NK-92 (cell line): ENCODE measurements at regions not wholly inside any gene's neighbourhood (a gene's known extent, or its start where the extent isn't known, plus 50 kb on each side); places are given as distances from the start of the nearest gene placed in this dataset.

Experiments used
- DNase-seq: peaks from one replicate; lab custom pipeline; 2025; ENCODE audit not compliant: unreplicated experiment; lab: John Stamatoyannopoulos, UW

DNA sequence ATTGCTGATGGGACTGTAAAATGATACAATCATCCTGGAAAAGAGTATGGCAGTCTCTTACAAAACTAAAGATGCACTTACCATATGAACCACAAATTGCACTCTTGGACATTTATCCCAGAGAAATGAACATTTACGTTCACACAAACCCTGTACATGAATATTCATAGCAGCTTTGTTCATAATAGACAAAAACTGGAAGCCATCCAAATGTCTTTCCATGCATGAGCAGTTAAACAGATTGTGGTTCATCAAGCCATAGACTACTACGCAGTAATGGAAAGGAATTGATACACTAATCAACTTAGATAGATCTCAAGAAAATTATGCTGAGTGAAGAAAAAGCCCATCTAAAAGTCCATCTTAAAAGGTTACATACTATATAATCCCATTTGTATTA lies 156.1 kb upstream of the SLC39A10 start:
- DNase-seq: no peak

DNA sequence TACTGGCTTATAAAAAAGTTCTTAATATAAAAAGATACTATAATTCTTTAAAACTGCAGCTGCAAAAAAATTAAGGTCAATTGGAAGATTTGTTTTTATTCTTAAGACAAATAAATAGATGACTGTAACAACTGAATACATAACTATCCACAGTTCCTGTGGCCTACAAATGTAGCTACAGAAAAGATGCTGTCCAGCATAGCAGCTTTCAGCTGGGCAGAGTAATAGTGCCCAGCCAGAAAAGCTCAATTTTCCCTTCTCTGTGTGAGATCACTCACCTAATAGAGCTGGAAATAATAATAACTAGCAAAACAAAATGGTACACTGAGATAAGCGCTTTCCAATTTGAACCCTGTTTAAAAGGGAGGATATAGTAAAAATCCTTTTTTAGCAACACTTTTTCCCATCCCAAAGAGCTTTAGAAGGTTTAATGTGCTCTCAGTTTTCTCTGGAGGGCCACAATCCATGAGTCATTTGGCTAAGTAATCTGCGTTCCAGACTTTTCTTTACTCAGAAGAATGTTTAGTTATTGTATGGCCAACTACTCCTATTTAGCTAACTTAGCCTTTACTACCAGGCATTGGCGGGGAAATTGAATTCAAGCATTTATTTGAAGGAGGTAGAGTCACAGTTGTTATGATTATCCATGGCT lies 158.1 kb upstream of the SLC39A10 start:
- no peak for DNase-seq

DNA sequence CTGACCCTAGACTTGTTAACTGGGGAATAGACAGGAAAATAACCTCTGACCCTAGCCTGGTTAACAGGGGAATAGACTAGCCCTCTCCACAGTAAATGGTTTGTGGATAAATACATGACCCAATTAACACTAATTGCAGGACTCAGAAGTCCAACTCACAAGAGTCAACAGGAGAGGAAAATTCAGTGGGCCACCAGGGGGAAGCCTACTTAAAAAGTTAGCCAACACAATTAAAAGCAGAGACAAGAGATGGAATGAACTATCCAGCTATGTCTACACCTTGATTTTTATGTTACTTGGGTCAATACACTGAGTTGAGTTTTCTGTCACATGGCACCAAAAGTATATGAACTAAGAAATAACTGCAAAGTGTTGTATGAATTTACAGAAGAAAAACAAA lies 158.8 kb upstream of the SLC39A10 start:
- DNase-seq: no peak

DNA sequence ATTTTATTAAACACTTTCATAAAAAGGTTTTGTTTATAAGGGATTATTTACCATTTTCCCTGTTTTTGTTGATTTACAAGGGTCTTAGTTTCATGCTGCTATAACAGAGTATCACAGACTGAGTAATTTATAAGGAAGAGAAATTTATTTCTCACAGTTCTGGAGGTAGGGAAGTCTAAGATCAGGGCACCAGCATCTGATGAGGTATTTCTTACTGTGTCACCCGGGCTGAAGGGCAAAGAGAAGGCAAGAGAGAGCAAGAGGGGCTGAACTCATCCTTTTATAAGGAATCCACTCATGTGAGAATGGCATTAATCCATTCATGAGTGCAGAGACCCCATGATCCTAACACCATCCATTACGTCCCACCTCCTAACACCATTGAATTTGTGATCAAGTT lies 160.0 kb upstream of the SLC39A10 start:
- DNase-seq: no peak

DNA sequence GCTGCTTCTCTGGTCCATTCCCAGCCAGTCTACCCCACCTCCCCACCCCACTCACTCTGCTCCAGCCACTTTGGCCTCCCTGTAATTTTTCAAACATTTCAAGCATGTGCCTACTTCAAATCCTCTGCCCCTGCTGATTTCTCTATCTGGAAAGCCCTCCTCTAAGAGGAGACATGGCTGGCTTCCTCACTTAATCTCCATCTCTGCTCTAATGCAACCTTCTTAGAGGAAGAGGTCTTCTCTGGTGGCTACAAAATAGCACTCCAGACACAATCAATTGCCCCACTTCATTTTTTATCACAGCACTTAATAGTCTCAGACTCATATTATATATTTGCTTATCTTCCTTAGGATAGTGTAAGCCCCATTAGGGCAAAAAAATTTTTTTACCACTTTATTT lies 161.1 kb upstream of the SLC39A10 start:
- DNase-seq: no peak

DNA sequence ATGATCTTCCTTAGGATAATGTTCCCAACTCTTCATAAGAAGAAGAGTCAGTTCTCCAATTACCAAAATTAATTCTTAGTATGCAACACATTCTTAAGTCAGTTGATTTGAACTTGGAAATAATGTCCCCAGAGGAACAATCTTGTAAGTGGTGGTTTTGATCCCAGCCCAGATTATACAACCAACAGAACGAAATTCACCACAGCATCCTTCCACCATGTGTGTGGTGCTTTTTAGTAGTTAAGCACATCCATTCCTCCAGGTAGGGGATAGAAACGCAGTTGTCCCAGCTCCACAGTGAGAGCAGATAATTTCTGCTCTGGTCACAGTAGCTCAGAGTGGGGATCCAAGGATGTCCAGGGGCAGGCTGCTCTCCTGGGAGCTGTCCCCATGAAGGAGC lies 161.7 kb upstream of the SLC39A10 start:
- DNase-seq: no peak

DNA sequence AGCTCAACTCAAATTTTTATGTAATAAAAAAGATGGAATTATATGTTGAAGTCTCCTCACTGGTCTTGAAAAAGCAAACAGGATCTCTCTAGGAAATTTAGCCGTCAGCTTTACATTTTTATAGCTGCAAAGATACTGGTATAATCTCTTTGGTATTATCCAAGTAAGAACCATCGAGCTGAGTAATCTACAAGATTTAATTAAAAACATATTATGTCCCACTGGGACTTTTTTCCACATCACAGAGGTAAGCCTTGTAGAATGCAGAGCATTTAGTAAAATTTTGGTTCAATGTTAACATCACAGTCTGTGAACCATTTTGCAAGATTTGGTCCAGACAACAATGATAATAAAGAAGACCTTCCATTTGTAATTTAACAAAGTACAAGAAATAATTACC lies 162.6 kb upstream of the SLC39A10 start:
- no peak for DNase-seq

DNA sequence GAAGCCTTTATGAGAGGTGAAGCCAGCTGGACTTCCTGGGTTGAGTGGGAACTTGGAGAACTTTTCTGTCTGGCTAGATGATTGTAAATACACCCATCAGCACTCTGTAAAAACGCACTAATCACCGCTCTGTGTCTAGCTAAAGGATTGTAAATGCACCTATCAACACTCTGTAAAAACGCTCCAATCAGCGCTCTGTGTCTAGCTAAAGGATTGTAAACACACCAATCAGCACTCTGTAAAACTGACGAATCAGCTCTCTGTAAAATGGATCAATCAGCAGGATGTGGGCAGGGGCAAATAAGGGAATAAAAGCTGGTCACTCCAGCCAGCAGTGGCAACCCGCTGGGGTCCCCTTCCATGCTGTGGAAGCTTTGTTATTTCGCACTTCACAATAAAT lies 163.6 kb upstream of the SLC39A10 start:
- no peak for DNase-seq

DNA sequence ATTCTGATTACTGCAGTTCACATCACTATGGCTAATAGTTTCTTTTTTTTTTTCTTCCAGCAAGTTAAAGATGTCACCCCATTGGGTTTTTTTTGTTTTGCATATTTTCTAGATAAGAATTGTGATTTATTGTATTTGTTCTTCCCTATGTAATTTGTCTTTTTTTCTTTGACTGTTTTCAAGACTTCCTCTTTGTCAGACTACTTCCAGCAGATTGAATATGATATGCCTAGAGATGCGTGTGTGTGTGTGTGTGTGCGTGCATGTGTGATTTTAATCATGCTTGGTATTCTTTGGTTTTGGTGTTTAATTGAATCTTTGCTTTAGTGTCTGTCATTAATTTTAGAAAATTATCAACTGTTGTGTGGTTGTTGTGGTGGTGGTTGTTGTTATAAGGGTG lies 166.7 kb upstream of the SLC39A10 start:
- no peak for DNase-seq

DNA sequence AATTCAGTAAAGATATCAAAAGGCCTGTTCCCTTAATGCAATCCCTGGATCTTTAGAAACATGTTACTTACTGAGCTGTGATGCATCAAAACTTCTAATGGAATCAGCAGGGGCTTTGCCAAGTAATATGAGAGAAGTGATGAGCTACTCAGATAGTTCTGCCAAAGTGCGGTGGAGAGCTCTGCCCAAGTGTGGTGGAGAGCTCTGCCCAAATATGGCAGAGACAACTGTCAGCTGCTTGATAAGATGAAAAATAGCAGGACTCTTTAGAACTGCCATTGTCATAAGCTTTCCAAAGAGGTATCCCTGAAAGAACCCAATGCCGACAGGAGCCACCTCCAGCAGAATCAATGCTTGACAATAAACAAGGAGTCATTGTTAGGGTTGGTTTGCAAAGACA lies 167.9 kb upstream of the SLC39A10 start:
- no peak for DNase-seq

DNA sequence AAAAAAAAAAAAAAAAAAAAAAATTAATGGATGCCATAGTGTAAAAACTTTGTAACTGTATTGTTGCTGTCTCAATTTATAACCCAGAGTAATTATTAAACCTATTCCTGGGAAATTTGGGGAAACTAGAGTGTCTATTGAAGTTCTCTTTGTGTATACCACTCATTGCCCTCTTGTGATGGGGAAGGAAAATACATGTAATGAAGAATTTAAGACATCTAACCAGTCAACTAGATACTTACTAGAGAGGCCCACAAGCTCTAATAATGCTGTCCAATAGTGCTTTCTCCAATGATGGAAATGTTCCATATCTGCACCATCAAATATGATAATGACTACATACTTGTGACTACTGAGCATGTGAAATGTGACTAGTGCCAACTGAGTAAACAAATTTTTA lies 168.5 kb upstream of the SLC39A10 start:
- no peak for DNase-seq

DNA sequence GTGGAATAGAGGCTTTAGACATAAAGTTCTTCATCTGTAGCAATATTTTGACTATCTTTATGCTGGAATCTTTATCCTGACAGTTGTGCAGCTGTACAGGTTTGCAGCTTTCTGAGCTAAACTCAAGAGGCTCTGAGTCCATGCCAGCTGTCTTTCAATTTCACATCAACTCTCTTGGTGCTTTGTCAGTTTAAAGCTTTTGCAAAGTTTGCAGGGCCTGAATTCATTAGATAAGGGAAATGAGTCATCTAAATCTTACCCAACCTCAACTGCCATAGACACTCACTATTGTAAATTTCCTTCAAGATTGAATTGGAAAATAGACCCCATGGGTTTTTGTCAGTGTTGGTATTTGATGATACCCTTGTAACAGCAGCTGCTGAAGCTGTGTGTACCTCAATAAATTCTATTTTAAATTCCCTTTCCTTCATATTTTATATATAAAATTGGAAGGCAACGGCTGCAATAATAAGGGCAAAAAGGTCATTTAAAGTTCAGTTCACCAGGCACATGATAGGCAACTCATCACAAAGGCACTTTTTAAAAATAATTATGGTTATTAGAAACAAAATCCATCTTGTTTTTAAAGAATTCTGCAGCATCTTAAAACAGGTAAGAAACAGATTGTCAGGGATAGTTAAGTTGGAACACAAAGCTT lies 169.9 kb upstream of the SLC39A10 start:
- DNase-seq: no peak

DNA sequence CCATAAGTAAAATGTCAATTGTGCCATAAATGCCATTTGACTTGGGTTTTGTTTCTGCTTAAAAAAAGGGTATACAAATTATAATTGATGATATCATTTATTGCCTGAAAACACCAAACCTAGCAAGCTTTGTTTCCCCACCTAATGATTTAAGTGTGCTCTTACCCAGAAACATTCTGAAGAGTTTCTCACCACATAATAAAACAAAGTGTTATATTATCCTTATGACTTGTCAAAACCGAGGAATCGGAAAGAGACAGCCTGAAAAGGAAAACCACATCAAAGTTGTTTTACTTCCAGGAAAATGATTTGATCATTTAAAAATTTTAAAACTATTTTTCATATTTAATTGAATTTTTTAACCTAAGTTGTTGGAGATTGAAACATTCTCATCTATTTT lies 170.5 kb upstream of the SLC39A10 start:
- no peak for DNase-seq

DNA sequence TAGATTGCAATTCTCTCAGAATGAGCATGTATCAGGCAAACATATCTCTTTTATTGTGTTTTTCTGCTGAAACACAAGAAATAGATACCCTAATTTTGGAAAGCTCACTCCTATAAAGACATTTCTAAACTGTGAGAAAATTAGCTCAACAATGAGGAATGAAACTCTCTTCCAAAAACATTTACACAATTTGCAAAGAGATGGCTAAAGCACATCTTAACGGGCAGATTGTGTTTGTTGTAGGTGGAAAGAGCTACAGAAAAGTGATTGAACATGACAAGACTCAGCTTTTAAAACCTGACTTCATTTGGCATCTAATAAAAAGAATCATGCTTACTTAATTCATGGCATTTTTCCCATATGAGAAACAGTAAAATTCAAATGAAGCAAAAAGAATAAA lies 175.0 kb upstream of the SLC39A10 start:
- no peak for DNase-seq

DNA sequence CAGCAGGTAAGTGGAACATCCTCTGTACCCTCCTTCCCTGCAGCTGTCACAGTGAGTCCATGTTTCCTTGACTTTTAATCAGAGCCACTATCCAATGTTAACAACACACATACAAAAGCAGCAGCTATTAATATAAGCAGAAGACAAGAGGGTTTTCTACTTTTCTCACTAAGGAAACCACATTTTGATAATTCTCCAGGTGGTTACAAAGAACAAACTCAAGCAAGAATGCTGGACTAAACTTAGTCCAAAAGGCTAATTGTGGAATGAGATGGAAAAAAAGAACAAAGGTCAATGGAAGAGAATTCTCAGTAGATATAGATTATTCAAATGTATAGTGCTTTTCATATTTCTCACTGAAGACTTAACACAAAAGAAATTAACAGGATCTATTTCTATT lies 176.9 kb upstream of the SLC39A10 start:
- no peak for DNase-seq

DNA sequence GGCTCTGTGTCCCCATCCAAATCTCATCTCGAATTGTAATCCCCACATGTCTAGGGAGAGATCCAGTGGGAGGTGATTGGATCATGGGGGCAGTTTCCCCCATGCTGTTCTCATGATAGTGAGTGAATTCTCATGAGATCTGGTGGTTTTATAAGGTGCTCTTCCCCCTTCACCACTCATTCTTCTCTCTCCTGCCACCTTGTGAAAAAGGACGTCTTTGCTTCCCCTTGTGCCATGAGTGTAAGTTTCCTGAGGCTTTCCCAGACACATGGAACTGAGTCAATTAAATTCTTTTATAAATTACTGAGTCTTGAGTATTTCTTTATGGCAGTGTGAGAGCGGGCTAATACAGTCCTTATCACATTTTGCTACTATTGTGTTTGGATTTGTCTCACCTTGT lies 177.6 kb upstream of the SLC39A10 start:
- DNase-seq: no peak

DNA sequence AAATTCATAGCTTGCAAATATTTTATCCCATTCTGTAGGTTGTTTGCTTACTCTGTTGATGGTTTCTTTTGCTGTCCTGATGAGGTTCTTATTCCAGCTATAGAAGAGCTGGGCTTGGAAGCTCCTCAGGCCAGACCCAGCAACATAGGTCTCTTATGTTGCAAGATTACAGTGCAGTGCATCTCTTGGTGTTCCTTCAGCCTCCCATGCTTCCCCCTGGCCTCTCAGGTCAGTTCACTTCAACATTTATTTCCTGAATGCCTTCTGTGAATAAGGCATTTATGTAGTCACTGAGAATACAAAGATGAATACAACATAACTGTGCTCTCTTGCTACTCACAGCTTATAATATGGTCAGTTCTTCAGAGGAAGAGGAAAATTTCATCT lies 179.0 kb upstream of the SLC39A10 start:
- DNase-seq: no peak

DNA sequence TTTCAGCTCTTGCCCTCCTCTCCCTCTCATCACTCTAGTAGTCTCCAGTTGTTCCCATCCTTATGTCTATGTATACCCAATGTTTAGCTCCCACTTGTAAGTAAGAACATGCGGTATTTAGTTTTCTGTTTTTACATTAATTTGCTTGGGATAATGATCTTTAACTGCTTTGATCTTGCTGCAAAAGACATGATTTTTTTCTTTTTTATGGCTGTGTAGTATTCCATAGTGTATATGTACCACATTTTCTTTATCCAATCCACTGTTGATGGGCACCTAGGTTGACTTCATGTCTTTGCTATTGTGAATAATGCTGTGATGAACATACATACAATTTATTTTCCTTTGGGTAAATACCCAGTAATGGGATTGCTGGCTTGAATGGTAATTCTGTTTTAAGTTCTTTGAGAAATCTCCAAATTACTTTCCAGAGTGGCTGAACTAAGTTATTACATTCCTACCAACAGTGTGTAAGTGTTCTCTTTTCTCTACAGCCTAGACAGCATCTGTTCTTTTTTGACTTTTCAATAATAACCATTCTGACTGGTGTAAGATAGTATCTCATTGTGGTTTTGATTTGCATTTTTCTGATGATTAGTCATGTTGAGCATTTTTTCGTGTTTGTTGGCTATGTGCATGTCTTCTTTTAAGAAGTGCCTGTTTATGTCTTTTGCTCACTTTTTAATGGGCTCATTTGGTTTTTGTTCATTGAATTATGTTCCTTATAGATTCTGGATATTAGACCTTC lies 179.6 kb upstream of the SLC39A10 start:
- no peak for DNase-seq

DNA sequence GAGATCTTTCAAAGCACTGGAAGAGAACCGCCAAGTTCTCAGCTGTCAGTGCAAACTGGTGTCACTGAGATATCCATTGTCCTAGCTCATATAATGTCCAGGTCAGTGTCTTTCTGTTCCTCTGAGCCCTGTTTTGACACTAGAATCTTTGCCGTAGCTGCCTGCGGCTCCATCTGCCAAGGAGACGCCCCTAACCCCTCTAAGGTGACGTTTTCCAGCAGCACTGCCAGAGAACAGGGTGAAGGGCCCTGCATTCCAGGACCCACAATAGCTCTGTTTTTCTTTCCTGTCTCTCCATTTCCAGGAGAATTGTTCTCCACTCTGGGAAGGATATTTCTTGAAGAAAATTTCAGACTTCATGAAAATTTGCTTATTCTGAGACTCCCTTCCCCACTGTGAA lies 181.7 kb upstream of the SLC39A10 start:
- no peak for DNase-seq

DNA sequence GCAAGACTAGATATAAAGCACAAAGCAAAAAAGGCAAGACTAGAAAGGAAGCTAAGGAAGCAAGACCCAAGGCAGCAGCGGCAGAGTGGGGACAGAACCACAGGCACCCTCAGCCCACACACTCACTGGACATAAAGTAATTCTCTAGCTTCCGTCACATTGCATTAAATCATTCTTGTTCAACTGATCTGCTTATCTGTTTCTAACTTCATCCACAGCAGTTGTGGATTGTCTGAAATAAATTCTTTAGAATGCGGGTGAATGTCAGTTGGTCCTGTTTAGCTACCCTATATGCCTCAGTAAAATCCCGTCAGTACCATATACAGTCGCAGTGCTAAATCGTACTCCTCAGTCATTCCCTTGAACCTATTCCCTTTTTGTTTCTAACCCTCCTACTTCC lies 183.2 kb upstream of the SLC39A10 start:
- DNase-seq: no peak

DNA sequence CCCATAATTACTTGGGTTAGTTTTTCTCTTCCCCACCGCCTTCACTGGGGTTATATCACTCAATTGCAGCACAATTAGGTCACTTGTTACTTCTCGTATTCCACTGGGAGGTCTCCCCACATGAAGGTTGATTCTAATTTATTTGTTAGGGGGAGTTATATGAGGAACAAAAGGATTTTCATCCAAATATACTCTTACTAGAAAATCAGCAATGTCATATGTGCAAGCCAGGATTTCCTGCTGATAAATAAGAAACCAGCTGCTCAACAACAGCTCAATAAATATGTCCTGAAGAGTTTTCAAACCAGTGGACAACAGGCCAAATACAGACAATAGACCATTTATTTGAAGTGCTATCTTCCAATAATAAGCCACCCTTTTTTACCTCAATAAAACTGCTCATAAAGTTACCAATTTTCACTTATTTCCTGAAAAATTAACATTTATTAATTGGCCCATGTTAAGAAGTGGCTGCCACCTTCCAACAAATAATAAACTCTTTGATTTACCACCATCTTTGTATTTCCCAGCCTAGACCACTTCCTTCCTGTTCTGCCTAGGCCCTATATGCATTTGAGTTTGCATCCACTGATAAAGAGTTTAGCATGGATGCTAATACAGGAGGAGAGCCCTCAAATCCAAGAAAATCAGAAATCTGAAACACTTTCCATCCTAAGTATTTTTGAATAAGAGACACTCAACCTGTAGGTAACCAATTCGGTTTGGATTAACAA lies 184.4 kb upstream of the SLC39A10 start:
- no peak for DNase-seq

DNA sequence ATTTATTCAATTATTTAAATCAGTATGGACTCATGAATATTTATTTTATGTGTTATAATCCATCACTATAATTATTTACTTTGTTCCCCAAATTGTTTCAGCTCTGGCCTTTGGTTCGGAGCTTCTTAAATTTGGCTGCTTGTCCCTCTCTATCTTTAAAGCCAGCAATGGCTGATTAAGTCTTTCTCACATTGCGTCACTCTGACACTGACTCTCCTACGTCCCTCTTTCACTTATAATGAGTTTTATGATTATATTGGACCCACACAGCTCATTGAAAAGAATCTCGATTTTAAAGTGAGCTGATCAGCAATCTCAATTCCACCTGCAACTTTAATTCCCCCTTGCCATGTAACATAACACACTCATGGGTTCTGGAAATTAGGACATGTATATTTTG lies 185.2 kb upstream of the SLC39A10 start:
- DNase-seq: no peak
